HUDEP-2 (cell line): ENCODE measurements at regions not wholly inside any gene's neighbourhood (a gene's known extent, or its start where the extent isn't known, plus 50 kb on each side); places are given as distances from the start of the nearest gene placed in this dataset.

ENCODE experiments used
- DNase-seq, 76 experiments: peaks; one replicate each; lab custom pipeline; 2025; ENCODE audit not compliant: unreplicated experiment in 76 of 76; lab: John Stamatoyannopoulos, UW

GRCh38 chr14:55766071-55766470 is 186.1 kb downstream of the KTN1 start:
- no peak for DNase-seq

- DNase-seq = no peak
Measured at GRCh38 chr14:55767286-55767685, 187.3 kb downstream of the KTN1 start.

DNA sequence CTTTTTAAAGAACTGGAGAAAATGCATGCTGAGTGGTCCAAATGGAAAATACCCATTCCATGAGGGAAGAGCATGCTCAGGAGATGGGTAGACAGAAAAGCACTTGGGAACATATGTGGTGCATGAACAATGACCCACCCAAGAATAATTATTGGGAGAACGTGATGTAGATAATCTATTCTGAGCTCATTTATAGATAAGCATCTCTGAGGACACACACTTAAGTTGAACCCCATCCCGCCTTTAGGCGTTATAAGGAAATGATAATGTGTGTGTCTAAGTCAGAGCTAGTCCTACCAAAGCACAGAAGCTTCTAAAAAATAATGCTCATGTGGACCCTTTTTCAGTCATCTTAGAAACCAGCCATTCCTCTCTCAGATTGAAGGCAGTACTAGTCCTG is 189.9 kb downstream of the KTN1 start:
- no peak for DNase-seq

GRCh38 chr14:55771242-55771981 is 191.4 kb downstream of the KTN1 start:
- DNase-seq = no peak

DNA sequence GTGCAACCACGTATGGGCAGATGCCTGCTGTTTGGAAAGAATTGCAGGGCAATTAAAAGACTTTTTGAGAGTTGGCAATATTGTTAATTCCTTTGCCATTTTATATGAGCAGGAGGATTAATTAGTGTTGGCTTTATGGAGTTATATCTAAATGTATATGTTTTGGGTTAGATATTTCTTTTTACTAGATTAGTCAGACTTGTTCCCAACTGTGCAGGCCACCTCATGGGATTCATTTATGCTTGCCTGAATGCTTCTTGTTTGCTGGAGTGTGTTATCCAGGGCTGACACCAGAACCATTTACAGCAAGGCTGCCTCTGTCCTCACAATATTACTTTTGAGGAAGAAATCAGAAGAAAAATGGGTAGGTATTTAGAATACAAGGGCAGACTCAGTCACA is 192.5 kb downstream of the KTN1 start:
- DNase-seq = no peak

- no peak for DNase-seq
Measured at GRCh38 chr14:55773312-55773711, 193.3 kb downstream of the KTN1 start.

DNA sequence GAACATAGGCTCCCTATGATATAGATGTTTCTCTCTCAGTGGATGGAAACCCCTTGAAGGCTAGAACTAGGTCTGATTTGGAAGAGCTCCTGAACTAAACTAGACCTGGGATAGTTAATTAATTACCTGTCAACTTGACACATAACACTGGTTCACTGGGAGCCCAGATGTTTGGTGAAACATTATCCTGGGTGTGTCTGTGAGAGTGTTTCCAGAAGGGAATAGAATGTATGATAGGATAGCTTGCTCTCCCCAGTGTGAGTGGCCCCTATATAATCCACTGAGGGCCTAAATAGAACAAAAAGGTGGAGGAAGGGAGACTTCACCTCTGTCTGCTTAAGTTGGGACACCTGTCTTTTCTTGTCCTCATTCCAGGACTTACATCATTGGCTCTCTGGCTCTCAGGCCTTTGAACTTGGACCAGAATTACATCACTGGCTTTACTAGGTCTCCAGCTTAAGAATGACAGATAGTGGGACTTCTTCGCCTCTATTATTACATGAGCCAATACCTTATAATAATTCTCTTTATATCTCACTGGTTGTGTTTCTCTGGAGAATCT is 194.1 kb downstream of the KTN1 start:
- no peak for DNase-seq

DNA sequence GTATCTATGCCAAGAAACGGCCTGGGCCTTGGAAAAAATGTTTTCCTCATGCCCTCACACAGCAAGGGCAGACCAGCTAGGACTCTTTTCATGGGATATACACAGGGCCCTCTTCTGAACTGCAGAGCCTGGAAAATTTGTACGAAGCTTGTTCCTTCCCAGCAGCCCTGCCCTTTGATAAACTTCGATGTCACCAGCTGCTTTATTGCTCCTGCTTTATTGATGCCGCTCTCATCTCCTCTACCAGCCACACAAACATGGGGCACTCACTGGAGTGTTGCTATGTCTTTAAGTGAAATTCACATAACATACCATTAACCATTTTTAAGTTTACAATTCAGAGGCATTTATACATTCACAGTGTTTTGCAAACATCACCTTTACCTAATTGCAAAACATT is 197.9 kb downstream of the KTN1 start:
- DNase-seq = no peak

- no peak for DNase-seq
Measured at GRCh38 chr14:55780156-55780946, 200.3 kb downstream of the KTN1 start.

DNA sequence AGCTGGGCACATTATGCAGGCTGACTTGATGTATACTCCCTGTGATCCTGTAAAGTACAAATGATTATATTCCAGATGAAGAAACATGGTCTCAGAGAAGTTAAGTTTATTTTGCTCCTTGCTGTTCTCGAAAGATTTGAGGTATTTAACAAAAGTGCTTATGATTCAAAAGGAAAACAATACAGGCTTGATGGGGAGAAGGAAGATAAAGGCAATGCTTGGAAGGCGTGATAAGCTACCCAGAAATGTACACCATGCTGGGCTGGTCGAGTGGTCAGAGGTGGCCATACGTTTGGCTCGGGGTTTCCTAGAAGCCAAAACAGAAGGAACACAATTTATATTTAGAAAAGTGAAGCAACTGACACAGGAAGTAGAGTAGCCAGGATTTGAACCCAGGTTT is 201.0 kb downstream of the KTN1 start:
- DNase-seq = no peak

- no peak for DNase-seq
Measured at GRCh38 chr14:55782166-55782565, 202.2 kb downstream of the KTN1 start.

DNA sequence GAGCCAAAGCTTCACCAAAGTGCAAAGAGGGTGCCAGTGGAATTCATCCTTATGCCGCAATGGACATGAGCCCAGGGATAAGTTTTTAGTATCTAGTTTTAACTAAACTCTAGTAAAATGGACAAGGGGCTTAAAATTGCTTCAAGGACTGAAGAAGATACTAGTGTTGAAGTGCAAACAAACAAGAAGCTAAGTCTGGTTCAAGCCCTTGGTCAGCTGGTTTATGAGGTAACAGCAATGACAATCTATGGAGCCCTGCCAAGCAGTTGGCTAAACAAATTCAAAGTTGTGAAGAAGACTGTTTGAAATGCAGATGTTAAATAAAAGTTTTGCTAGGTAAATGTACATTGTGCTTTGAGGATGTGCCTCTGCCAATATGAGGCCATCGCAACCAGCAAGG is 209.4 kb downstream of the KTN1 start:
- DNase-seq = no peak

DNA sequence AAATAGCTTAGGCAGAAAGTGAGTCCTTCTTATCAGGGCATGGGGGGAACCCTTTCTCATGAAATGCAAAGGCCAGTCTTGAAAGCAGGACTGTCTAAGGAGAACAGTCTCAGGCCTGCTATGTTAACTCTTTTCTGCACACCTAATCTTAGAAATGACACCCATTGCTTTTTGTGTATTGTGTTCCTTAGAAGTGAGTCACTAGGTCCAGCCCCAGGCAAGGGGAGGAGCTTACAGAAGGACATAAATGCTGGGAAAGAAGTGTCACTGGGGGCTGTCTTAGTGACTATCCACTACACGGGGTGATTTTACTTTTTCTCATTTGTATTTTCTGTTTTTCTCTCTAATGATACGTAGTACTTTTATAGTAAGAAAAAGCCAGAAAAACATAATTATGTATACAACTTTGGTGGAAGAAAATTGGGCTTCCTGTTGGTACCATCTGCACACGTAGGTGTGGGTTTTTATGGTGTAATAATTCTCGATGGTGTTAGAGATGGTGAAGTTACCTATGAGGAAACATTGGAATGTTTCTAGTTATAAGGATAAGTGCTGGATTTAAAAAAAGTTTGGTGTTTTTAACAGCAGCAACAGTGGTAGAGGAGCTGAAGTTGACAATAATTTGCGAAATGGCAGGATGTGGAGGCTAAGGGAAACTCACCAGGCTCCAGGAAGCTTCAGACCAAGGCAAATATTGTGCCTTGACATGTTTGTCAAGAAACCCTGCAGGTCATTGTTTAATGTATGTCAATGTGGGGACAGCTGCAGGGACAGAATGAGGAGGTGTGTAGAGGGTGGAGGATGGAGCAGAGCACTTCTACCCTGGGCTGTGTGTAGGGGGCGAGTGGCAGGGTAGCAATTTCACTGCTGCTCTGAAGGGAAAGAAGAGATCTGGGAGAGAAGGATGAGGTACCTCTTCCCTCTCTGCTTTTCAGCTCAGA is 214.9 kb downstream of the KTN1 start:
- no peak for DNase-seq

DNA sequence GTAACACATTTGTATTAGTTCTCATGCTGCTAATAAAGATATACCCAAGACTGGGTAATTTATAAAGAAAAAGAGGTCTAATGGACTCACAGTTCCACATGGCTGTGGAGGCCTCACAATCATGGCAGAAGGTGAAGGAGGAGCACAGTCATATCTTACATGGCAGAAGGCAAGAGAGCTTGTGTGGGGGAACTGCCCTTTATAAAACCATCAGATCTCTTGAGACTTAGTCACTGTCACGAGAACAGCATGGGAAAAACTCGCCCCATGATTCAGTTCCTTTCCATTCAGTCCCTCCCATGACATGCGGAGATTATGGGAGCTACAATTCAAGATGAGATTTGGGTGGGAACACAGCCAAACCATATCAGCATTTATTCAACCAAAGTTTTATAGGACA is 216.5 kb downstream of the KTN1 start:
- DNase-seq = peak in 6 of 76 experiments; percentile 16 to 40 (median 30)

DNA sequence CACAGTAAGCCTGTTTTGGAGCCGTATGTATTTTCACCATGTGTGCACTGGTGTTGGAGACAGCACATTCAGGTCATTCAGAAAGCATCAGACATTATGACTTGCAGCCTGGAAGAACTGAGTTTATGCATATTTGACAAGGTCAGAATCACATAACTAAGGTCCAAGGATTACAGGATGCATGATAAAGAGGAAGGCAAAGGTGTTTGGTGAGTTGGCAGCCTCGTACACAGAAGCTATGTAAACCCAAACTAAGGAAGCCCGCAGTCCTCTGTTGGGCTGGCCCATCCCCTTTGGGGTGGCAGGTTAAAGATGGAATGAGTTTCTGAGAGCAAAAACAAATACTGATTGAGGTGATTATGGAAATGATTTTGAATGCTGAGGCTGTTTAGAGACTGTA is 218.4 kb downstream of the KTN1 start:
- DNase-seq = no peak

DNA sequence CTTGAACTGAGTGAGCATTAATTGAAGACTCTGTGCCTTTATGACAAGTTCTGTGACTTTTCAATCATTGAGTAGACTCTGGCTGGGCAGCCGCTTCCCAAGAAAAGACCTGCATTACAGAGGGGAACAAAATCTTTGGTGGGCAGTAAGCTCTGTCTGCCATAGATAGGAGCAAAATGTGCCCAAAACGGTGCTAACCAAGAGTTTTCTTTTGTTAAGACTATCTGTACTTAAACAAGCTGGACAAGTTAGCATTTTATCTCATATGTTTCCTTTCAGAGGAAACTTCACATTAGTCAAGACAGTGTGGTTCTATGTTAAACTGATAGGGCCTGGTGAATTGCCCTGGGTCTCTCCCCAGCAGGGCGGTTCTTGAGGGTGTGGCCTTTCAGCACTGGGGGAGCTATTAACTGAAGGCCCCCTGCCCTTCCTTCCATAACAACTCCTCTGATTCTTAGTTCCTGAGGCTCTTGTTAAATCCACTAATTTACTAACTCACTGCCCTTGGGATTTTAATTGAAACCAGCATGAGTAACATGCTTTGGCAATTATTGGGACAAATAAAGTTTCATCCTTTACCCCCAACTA is 219.6 kb downstream of the KTN1 start:
- peak in 3 of 76 experiments; percentile 2 to 5 (median 2) for DNase-seq

- DNase-seq = no peak
Measured at GRCh38 chr14:55800156-55800785, 220.3 kb downstream of the KTN1 start.

DNA sequence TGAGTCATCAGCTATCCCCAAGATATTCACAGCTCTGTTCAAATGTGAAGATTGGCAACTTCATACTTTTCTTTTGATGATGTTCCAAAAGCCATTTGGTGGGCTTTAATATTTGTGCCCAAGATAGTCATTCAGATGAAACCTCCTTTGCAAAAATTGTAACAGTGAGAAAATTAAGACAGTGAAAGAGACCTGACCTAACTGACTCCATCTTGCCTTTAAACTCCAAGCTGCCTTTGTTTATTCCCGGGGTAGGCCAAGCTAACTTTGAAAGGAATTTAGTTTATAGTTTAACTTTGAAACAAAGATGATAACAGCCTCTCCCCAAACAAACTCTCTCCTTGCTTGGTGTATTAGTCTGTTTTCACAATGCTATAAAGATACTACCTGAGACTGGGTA is 221.1 kb downstream of the KTN1 start:
- DNase-seq = no peak

DNA sequence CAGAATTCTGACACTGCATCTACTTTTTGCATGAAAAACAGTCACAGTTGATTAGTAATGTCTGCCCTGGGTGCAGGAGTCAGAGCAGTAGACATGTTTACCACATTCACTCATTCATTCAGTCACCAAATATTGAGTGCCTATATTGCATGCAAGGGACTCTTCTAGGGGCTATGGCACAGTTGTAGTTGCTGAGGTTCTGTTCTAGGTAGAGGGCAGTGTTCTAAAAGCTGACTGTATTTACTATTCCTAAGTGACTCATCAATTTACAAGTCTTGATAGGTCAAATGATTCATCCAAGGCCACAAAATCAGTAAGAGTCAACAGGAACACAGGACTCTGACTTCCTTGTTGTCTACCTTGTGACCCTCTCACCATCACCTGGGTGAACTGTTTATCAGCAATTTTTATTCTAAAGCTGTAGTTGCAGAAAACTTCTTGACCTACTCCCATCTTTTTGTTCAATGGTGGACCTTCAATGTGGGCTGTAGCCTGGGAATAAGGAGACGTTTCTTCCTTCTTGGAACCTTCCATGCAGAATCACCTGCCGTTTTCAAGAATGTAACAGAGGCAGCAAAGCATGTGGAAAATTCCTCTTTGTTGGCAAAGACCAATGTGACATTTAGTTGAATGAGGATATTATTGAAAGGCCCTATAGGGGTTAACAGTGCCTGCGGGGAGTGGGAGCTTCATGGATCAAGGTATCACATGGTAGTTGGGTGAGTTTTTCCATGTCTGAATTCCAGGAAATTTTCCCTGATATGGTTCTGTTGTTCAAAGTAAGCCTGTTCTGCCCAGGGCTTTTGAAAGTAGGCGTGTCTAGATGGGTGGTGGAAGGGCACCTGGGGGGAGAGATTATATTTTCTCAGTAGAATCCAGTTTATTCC is 223.2 kb downstream of the KTN1 start:
- peak in 11 of 76 experiments; percentile 2 to 19 (median 8) for DNase-seq
